GM23338 (cell line): ENCODE measurements at regions not wholly inside any gene's neighbourhood (a gene's known extent, or its start where the extent isn't known, plus 50 kb on each side); places are given as distances from the start of the nearest gene placed in this dataset.

Source experiments
- ATAC-seq: fragments of 200-7000 bp; cut with Tn5 transposase; 3 replicates; pipeline ENCODE4 v1.9.1; 2020
- DNase-seq: peaks from one replicate; pipeline ENCODE4 v3.0.0-alpha.2; 2015; ENCODE audit warnings: low spot score
- H2AFZ ChIP-seq: fragments of 200-600 bp; sonication (generic); 2 replicates; pipeline ENCODE4 v1.8.0; 2016; ENCODE audit warnings: antibody characterized with exemption, mild to moderate bottlenecking, moderate library complexity
- H3F3A ChIP-seq: fragments of 200-600 bp; sonication (generic); replicated peaks from 2 replicates; pipeline ENCODE4 v1.8.0; 2017; ENCODE audit warnings: antibody characterized with exemption, mixed run types, low read depth
- H3K27ac ChIP-seq: fragments of 200-600 bp; sonication (generic); 2 replicates; pipeline ENCODE4 v1.6.1; 2016; ENCODE audit warnings: low read depth
- H3K27me3 ChIP-seq: fragments of 200-600 bp; sonication (generic); 2 replicates; pipeline ENCODE4 v1.8.0; 2016; ENCODE audit warnings: mild to moderate bottlenecking, mixed run types, moderate library complexity; ENCODE audit not compliant: insufficient read depth
- H3K36me3 ChIP-seq: fragments of 200-600 bp; sonication (generic); 2 replicates; pipeline ENCODE4 v1.8.0; 2016; ENCODE audit warnings: mild to moderate bottlenecking; ENCODE audit not compliant: insufficient read depth
- H3K4me1 ChIP-seq: fragments of 200-600 bp; sonication (generic); 2 replicates; pipeline ENCODE4 v1.8.0; 2016; ENCODE audit warnings: mild to moderate bottlenecking, moderate library complexity; ENCODE audit not compliant: insufficient read depth
- H3K4me2 ChIP-seq: fragments of 200-600 bp; sonication (generic); 2 replicates; pipeline ENCODE4 v1.7.1; 2017; ENCODE audit warnings: mixed run types
- H3K4me3 ChIP-seq: fragments of 200-600 bp; sonication (generic); 2 replicates; pipeline ENCODE4 v1.6.1; 2016; ENCODE audit warnings: mixed run types
- H3K79me2 ChIP-seq: fragments of 200-600 bp; sonication (generic); replicated peaks from 2 replicates; pipeline ENCODE4 v1.8.0; 2017; ENCODE audit warnings: mild to moderate bottlenecking; ENCODE audit not compliant: insufficient read depth
- H3K9me2 ChIP-seq: fragments of 200-600 bp; sonication (generic); 2 replicates; pipeline ENCODE4 v1.8.0; 2017; ENCODE audit not compliant: insufficient read depth
- H4K20me1 ChIP-seq: fragments of 200-600 bp; sonication (generic); replicated peaks from 2 replicates; pipeline ENCODE4 v1.8.0; 2017; ENCODE audit warnings: mild to moderate bottlenecking; ENCODE audit not compliant: insufficient read depth
- H3K27ac Mint-ChIP-seq: 2 replicates; pipeline ENCODE4 v1.8.0; 2020; ENCODE audit warnings: inconsistent platforms, mild to moderate bottlenecking, moderate library complexity, mixed read lengths
- H3K27me3 Mint-ChIP-seq: 3 replicates; pipeline ENCODE4 v1.8.0; 2022; ENCODE audit warnings: low read depth, mild to moderate bottlenecking, moderate library complexity, mixed read lengths, inconsistent platforms; ENCODE audit not compliant: insufficient read depth, poor library complexity
- H3K36me3 Mint-ChIP-seq: 3 replicates; pipeline ENCODE4 v1.8.0; 2021; ENCODE audit warnings: low read depth, mild to moderate bottlenecking, inconsistent platforms, moderate library complexity, mixed read lengths
- H3K4me1 Mint-ChIP-seq: 3 replicates; pipeline ENCODE4 v1.8.0; 2020; ENCODE audit warnings: mild to moderate bottlenecking, inconsistent platforms, mixed read lengths
- H3K4me3 Mint-ChIP-seq: 3 replicates; pipeline ENCODE4 v1.8.0; 2021; ENCODE audit warnings: moderate library complexity, mild to moderate bottlenecking, inconsistent platforms, mixed read lengths
- H3K9me3 Mint-ChIP-seq: 3 replicates; pipeline ENCODE4 v1.8.0; 2020; ENCODE audit warnings: moderate library complexity, mild to moderate bottlenecking, inconsistent platforms, mixed read lengths
- CREB1 ChIP-seq: fragments of 250-450 bp; sonication (Bioruptor Pico); IDR thresholded peaks from 2 replicates; pipeline ENCODE4 v1.5.0; 2020; ENCODE audit warnings: low read depth, mild to moderate bottlenecking, moderate library complexity
- EZH2 ChIP-seq: fragments of 200-600 bp; sonication (generic); IDR thresholded peaks from one replicate; pipeline ENCODE4 v1.8.0; 2017; ENCODE audit warnings: antibody characterized with exemption, mild to moderate bottlenecking, low read depth; ENCODE audit not compliant: unreplicated experiment
- EZH2phosphoT487 ChIP-seq: fragments of 200-600 bp; sonication (generic); IDR thresholded peaks from one replicate; pipeline ENCODE4 v1.8.1; 2018; ENCODE audit warnings: antibody characterized with exemption; ENCODE audit not compliant: unreplicated experiment
- STAT1 ChIP-seq: IDR thresholded peaks from one replicate; pipeline ENCODE4 v1.6.1; 2016; ENCODE audit warnings: antibody characterized with exemption; ENCODE audit not compliant: unreplicated experiment
- ZNF114 ChIP-seq: fragments of 250-450 bp; sonication (Bioruptor Pico); IDR thresholded peaks from 2 replicates; pipeline ENCODE4 v1.5.0; 2020; ENCODE audit warnings: mild to moderate bottlenecking, moderate library complexity
- ZNF331 ChIP-seq: fragments of 250-450 bp; sonication (Bioruptor Pico); IDR thresholded peaks from 2 replicates; pipeline ENCODE4 v1.5.0; 2020; ENCODE audit warnings: low read depth, mild to moderate bottlenecking, moderate library complexity
- TF ChIP-seq, protein P1 (sequence below): IDR thresholded peaks from one replicate; pipeline ENCODE4 v1.6.1; 2018; ENCODE audit warnings: antibody characterized with exemption; ENCODE audit not compliant: unreplicated experiment
- TF ChIP-seq, protein P2 (sequence below), 2 experiments: fragments of 200-600 bp in 1 of 2; sonication (generic) in 1 of 2; conservative IDR thresholded peaks; 2 replicates each; pipeline versions ENCODE4 v1.5.1 to v1.6.1; 2016 to 2017; ENCODE audit warnings: antibody characterized with exemption in 2 of 2, low read depth in 2 of 2, mild to moderate bottlenecking in 2 of 2, moderate library complexity in 1 of 2
- TF ChIP-seq, protein P3 (sequence below): IDR thresholded peaks from 2 replicates; pipeline ENCODE4 v1.6.1; 2016; ENCODE audit warnings: antibody characterized with exemption
- TF ChIP-seq, protein P4 (sequence below): fragments of 250-450 bp; sonication (Bioruptor Pico); IDR thresholded peaks from 2 replicates; pipeline ENCODE4 v1.5.0; 2020; ENCODE audit warnings: mild to moderate bottlenecking, moderate library complexity

DNA sequence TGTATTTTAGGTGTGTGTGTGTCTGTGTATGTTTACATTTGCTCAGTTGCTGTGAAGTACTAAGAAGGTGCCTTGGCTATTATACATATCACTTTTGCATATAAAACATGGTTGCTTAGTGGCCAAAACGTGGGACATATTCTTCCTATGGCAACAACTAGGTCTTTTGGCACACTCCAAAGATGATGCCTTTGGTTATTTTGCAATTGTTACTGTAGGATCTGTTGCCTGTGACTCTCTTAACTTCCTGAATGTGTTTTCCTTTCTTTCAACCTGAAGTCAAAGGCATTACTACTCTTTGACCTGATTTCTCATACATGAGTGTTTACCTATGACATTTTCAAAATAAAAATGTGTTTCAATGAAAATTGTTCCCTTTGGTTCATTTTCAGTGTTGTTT, 160.5 kb downstream of the UBE2E3 start:
- Histone ChIP-seq H3K4me2 (no peak overlapping the region), H4K20me1 (no peaks in the 10 kb centered on the region), H3K4me1 (no peaks in the 10 kb centered on the region), H2AFZ (no peak overlapping the region), H3K9me2 (no peaks in the 10 kb centered on the region), H3F3A (no peaks in the 10 kb centered on the region), H3K27me3 (no peaks in the 10 kb centered on the region), H3K36me3 (no peaks in the 10 kb centered on the region), H3K79me2 (no peaks in the 10 kb centered on the region), H3K27ac (no peak overlapping the region), H3K4me3 (no peak overlapping the region)
- Mint-ChIP-seq H3K27ac (no peak overlapping the region), H3K4me1 (peaks cover 3% of the 10 kb centered on the region; the same call in 2 of the 3 replicates), H3K36me3 (0 out of 3 replicates have a peak, but pooled peaks cover 3% of the 10 kb centered on the region), H3K27me3 (no peaks in the 10 kb centered on the region), H3K4me3 (no peak overlapping the region), H3K9me3 (peaks cover 3% of the 10 kb centered on the region; the same call in 1 of the 3 replicates)
- no peak for DNase-seq
- TF ChIP-seq, protein P1, sequence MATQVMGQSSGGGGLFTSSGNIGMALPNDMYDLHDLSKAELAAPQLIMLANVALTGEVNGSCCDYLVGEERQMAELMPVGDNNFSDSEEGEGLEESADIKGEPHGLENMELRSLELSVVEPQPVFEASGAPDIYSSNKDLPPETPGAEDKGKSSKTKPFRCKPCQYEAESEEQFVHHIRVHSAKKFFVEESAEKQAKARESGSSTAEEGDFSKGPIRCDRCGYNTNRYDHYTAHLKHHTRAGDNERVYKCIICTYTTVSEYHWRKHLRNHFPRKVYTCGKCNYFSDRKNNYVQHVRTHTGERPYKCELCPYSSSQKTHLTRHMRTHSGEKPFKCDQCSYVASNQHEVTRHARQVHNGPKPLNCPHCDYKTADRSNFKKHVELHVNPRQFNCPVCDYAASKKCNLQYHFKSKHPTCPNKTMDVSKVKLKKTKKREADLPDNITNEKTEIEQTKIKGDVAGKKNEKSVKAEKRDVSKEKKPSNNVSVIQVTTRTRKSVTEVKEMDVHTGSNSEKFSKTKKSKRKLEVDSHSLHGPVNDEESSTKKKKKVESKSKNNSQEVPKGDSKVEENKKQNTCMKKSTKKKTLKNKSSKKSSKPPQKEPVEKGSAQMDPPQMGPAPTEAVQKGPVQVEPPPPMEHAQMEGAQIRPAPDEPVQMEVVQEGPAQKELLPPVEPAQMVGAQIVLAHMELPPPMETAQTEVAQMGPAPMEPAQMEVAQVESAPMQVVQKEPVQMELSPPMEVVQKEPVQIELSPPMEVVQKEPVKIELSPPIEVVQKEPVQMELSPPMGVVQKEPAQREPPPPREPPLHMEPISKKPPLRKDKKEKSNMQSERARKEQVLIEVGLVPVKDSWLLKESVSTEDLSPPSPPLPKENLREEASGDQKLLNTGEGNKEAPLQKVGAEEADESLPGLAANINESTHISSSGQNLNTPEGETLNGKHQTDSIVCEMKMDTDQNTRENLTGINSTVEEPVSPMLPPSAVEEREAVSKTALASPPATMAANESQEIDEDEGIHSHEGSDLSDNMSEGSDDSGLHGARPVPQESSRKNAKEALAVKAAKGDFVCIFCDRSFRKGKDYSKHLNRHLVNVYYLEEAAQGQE = no peak
- TF ChIP-seq CREB1 (no peak), ZNF331 (CRISPR knock-in tag) (no peak), ZNF114 (CRISPR knock-in tag) (no peak)
- ATAC-seq = no peak

DNA sequence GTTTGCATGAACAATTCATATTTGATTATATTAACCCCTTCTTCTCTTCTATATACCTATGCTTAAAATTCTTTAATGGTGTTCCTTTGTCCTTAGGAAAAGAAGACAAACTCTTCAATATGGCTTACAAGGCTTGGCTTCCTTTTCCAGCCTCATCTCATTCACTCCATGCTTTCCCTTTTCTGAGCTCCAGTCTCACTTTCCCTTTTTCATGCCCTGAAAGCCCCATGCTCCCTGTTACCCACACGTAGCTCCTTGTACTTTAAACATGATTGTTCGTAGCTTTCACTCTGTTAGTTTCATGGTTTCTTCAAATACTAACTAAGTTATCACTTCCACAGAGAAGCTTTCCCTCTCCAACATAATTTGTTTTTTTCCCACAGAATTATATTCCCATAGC, 161.3 kb downstream of the UBE2E3 start:
- Histone ChIP-seq H3K27ac (no peak overlapping the region), H3K4me3 (no peak overlapping the region), H3K9me2 (no peaks in the 10 kb centered on the region), H3K4me2 (no peak overlapping the region), H4K20me1 (no peaks in the 10 kb centered on the region), H3K4me1 (no peaks in the 10 kb centered on the region), H3K36me3 (no peaks in the 10 kb centered on the region), H2AFZ (no peak overlapping the region), H3F3A (no peaks in the 10 kb centered on the region), H3K27me3 (no peaks in the 10 kb centered on the region), H3K79me2 (no peaks in the 10 kb centered on the region)
- no peak for DNase-seq
- Mint-ChIP-seq H3K9me3 (peaks cover 3% of the 10 kb centered on the region; the same call in 1 of the 3 replicates), H3K4me3 (no peak overlapping the region), H3K4me1 (no peaks in the 10 kb centered on the region; the same call in 2 of the 3 replicates), H3K27me3 (no peaks in the 10 kb centered on the region), H3K27ac (no peak overlapping the region), H3K36me3 (0 out of 3 replicates have a peak, but pooled peaks cover 3% of the 10 kb centered on the region)
- ATAC-seq = no peak
- TF ChIP-seq, protein P2, sequence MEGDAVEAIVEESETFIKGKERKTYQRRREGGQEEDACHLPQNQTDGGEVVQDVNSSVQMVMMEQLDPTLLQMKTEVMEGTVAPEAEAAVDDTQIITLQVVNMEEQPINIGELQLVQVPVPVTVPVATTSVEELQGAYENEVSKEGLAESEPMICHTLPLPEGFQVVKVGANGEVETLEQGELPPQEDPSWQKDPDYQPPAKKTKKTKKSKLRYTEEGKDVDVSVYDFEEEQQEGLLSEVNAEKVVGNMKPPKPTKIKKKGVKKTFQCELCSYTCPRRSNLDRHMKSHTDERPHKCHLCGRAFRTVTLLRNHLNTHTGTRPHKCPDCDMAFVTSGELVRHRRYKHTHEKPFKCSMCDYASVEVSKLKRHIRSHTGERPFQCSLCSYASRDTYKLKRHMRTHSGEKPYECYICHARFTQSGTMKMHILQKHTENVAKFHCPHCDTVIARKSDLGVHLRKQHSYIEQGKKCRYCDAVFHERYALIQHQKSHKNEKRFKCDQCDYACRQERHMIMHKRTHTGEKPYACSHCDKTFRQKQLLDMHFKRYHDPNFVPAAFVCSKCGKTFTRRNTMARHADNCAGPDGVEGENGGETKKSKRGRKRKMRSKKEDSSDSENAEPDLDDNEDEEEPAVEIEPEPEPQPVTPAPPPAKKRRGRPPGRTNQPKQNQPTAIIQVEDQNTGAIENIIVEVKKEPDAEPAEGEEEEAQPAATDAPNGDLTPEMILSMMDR (conservative IDR thresholded peaks at IDR 0.05; ENCODE audit: low read depth in 2 of 2) = no peak
- no peak for TF ChIP-seq EZH2
- TF ChIP-seq, protein P3, sequence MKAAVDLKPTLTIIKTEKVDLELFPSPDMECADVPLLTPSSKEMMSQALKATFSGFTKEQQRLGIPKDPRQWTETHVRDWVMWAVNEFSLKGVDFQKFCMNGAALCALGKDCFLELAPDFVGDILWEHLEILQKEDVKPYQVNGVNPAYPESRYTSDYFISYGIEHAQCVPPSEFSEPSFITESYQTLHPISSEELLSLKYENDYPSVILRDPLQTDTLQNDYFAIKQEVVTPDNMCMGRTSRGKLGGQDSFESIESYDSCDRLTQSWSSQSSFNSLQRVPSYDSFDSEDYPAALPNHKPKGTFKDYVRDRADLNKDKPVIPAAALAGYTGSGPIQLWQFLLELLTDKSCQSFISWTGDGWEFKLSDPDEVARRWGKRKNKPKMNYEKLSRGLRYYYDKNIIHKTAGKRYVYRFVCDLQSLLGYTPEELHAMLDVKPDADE = no peak
- TF ChIP-seq STAT1 = no peak
- TF ChIP-seq CREB1 = no peak
- TF ChIP-seq, protein P4, sequence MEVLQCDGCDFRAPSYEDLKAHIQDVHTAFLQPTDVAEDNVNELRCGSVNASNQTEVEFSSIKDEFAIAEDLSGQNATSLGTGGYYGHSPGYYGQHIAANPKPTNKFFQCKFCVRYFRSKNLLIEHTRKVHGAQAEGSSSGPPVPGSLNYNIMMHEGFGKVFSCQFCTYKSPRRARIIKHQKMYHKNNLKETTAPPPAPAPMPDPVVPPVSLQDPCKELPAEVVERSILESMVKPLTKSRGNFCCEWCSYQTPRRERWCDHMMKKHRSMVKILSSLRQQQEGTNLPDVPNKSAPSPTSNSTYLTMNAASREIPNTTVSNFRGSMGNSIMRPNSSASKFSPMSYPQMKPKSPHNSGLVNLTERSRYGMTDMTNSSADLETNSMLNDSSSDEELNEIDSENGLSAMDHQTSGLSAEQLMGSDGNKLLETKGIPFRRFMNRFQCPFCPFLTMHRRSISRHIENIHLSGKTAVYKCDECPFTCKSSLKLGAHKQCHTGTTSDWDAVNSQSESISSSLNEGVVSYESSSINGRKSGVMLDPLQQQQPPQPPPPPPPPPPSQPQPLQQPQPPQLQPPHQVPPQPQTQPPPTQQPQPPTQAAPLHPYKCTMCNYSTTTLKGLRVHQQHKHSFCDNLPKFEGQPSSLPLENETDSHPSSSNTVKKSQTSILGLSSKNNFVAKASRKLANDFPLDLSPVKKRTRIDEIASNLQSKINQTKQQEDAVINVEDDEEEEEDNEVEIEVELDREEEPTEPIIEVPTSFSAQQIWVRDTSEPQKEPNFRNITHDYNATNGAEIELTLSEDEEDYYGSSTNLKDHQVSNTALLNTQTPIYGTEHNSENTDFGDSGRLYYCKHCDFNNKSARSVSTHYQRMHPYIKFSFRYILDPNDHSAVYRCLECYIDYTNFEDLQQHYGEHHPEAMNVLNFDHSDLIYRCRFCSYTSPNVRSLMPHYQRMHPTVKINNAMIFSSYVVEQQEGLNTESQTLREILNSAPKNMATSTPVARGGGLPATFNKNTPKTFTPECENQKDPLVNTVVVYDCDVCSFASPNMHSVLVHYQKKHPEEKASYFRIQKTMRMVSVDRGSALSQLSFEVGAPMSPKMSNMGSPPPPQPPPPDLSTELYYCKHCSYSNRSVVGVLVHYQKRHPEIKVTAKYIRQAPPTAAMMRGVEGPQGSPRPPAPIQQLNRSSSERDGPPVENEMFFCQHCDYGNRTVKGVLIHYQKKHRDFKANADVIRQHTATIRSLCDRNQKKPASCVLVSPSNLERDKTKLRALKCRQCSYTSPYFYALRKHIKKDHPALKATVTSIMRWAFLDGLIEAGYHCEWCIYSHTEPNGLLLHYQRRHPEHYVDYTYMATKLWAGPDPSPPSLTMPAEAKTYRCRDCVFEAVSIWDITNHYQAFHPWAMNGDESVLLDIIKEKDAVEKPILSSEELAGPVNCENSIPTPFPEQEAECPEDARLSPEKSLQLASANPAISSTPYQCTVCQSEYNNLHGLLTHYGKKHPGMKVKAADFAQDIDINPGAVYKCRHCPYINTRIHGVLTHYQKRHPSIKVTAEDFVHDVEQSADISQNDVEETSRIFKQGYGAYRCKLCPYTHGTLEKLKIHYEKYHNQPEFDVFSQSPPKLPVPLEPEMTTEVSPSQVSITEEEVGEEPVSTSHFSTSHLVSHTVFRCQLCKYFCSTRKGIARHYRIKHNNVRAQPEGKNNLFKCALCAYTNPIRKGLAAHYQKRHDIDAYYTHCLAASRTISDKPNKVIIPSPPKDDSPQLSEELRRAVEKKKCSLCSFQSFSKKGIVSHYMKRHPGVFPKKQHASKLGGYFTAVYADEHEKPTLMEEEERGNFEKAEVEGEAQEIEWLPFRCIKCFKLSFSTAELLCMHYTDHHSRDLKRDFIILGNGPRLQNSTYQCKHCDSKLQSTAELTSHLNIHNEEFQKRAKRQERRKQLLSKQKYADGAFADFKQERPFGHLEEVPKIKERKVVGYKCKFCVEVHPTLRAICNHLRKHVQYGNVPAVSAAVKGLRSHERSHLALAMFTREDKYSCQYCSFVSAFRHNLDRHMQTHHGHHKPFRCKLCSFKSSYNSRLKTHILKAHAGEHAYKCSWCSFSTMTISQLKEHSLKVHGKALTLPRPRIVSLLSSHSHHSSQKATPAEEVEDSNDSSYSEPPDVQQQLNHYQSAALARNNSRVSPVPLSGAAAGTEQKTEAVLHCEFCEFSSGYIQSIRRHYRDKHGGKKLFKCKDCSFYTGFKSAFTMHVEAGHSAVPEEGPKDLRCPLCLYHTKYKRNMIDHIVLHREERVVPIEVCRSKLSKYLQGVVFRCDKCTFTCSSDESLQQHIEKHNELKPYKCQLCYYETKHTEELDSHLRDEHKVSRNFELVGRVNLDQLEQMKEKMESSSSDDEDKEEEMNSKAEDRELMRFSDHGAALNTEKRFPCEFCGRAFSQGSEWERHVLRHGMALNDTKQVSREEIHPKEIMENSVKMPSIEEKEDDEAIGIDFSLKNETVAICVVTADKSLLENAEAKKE (CRISPR knock-in tag) = no peak
- no peak for TF ChIP-seq EZH2phosphoT487
